HCT116 (cell line): ENCODE measurements at regions not wholly inside any gene's neighbourhood (a gene's known extent, or its start where the extent isn't known, plus 50 kb on each side); places are given as distances from the start of the nearest gene placed in this dataset.

ENCODE experiments used
- ATAC-seq: fragments of 200-7000 bp; cut with Tn5 transposase; 2 replicates; pipeline ENCODE4 v1.9.1; 2020; ENCODE audit warnings: mild to moderate bottlenecking, moderate library complexity
- BruUV-seq: library from RNA; stranded (reverse); fragments of 400-500 nt; replicated peaks from 2 replicates; lab custom pipeline; 2021; lab: Mats Ljungman, UMichigan
- CTCF ChIA-PET: fragments of 300-600 bp; sonication (Branson Sonifier 250); formaldehyde crosslinking; loops from one replicate; lab custom pipeline; 2021; ENCODE audit warnings: antibody characterized with exemption; lab: Charles Lee
- POLR2A ChIA-PET: fragments of 300-600, 350-600 bp; sonication (Branson Sonifier 250); formaldehyde crosslinking; loops from one replicate; lab custom pipeline; 2021; ENCODE audit warnings: antibody characterized with exemption; lab: Charles Lee
- RAD21 ChIA-PET, 2 experiments: fragments of 300-600 bp; sonication (Branson Sonifier 250); formaldehyde crosslinking; loops; one replicate each; lab custom pipeline; 2023; ENCODE audit warnings: low total read pairs in 2 of 2; ENCODE audit not compliant: uncharacterized antibody in 2 of 2, unreplicated experiment in 2 of 2, low non-redundant PET in 1 of 2; lab: Charles Lee
- DNase-seq: peaks from one replicate; pipeline ENCODE4 v3.0.0-alpha.2; 2010; ENCODE audit warnings: low read depth, low spot score
- H2AFZ ChIP-seq: fragments of 200-600 bp; shearing (Covaris generic), sonication (generic); 2 replicates; pipeline ENCODE4 v1.6.1; 2017; ENCODE audit warnings: low read depth, mixed run types, mixed read lengths, antibody characterized with exemption, low read length; ENCODE audit not compliant: poor library complexity, severe bottlenecking
- H3K27ac ChIP-seq: 2 replicates; pipeline ENCODE4 v1.5.1; 2012; ENCODE audit warnings: low read depth, low read length
- H3K27me3 ChIP-seq: fragments of 200-600 bp; sonication (generic); 2 replicates; pipeline ENCODE4 v1.6.1; 2016; ENCODE audit warnings: mixed run types, low read length, mixed read lengths; ENCODE audit not compliant: insufficient read depth
- H3K36me3 ChIP-seq, 2 experiments: fragments of 200-500 bp in 1 of 2; fragments of 200-600 bp in 1 of 2; sonication (Bioruptor generic) in 1 of 2; sonication (generic) in 1 of 2; 2 replicates each; pipeline versions ENCODE4 v1.5.1 to v1.6.1; 2014 to 2016; ENCODE audit warnings: low read length in 2 of 2, inconsistent platforms in 1 of 2, mixed read lengths in 1 of 2, mixed run types in 1 of 2; ENCODE audit not compliant: insufficient read depth in 2 of 2, control insufficient read depth in 1 of 2
- H3K4me1 ChIP-seq, 2 experiments: fragments of 200-600 bp in 1 of 2; sonication (generic) in 1 of 2; 2 replicates each; pipeline versions ENCODE4 v1.5.1 to v1.6.1; 2012 to 2017; ENCODE audit warnings: low read length in 2 of 2, inconsistent platforms in 1 of 2, mild to moderate bottlenecking in 1 of 2, mixed read lengths in 1 of 2, mixed run types in 1 of 2, moderate library complexity in 1 of 2; ENCODE audit not compliant: insufficient read depth in 2 of 2, control insufficient read depth in 1 of 2
- H3K4me2 ChIP-seq: fragments of 200-600 bp; sonication (generic); 2 replicates; pipeline ENCODE4 v1.6.1; 2017; ENCODE audit warnings: mixed run types, low read length, mixed read lengths
- H3K4me3 ChIP-seq, 2 experiments: fragments of 200-600 bp in 1 of 2; sonication (generic) in 1 of 2; replicated peaks in 1 of 2; 2 replicates each; pipeline ENCODE4 v1.5.1; 2011 to 2016; ENCODE audit warnings: low read length in 2 of 2, control low read depth in 1 of 2, low read depth in 1 of 2, mild to moderate bottlenecking in 1 of 2, mixed read lengths in 1 of 2, mixed run types in 1 of 2
- H3K79me2 ChIP-seq: fragments of 200-600 bp; sonication (generic); 2 replicates; pipeline ENCODE4 v1.6.1; 2017; ENCODE audit warnings: mild to moderate bottlenecking, mixed run types, low read length, moderate library complexity, mixed read lengths; ENCODE audit not compliant: insufficient read depth
- H3K9ac ChIP-seq: fragments of 200-600 bp; sonication (generic); 2 replicates; pipeline ENCODE4 v1.6.1; 2016; ENCODE audit warnings: low read length, mixed read lengths
- H3K9me2 ChIP-seq: fragments of 200-600 bp; sonication (generic), shearing (Covaris generic); 2 replicates; pipeline ENCODE4 v1.6.1; 2017; ENCODE audit warnings: mixed run types, mild to moderate bottlenecking, moderate library complexity; ENCODE audit not compliant: insufficient read depth
- H3K9me3 ChIP-seq, 2 experiments: fragments of 200-500 bp in 1 of 2; fragments of 200-600 bp in 1 of 2; sonication (Bioruptor generic) in 1 of 2; sonication (generic) in 1 of 2; 2 replicates each; pipeline ENCODE4 v1.6.1; 2014 to 2017; ENCODE audit warnings: low read length in 2 of 2, mixed read lengths in 2 of 2, inconsistent platforms in 1 of 2, low read depth in 1 of 2, mild to moderate bottlenecking in 1 of 2, mixed run types in 1 of 2, moderate library complexity in 1 of 2; ENCODE audit not compliant: control insufficient read depth in 1 of 2, insufficient read depth in 1 of 2
- H4K20me1 ChIP-seq: fragments of 200-600 bp; sonication (generic), shearing (Covaris generic); 2 replicates; pipeline ENCODE4 v1.6.1; 2017; ENCODE audit warnings: mixed run types, mild to moderate bottlenecking, moderate library complexity; ENCODE audit not compliant: insufficient read depth
- CTCF ChIP-seq, 3 experiments: fragments of 200-600 bp in 1 of 3; sonication (generic) in 1 of 3; IDR thresholded peaks in 2 of 3; conservative IDR thresholded peaks in 1 of 3; 2 replicates each; pipeline ENCODE4 v1.5.1; 2012 to 2017; ENCODE audit warnings: low read depth in 2 of 3, low read length in 2 of 3, antibody characterized with exemption in 1 of 3, borderline replicate concordance in 1 of 3, control low read depth in 1 of 3, mild to moderate bottlenecking in 1 of 3, mixed read lengths in 1 of 3, mixed run types in 1 of 3, moderate library complexity in 1 of 3; ENCODE audit not compliant: insufficient read depth in 1 of 3
- EGR1 ChIP-seq: IDR thresholded peaks from 2 replicates; pipeline ENCODE4 v1.6.1; 2012; ENCODE audit warnings: low read depth
- EZH2phosphoT487 ChIP-seq: fragments of 200-600 bp; IDR thresholded peaks from 2 replicates; pipeline ENCODE4 v1.6.1; 2018; ENCODE audit warnings: antibody characterized with exemption, borderline replicate concordance
- JUND ChIP-seq: IDR thresholded peaks from 2 replicates; pipeline ENCODE4 v1.6.1; 2012
- REST ChIP-seq: IDR thresholded peaks from 2 replicates; pipeline ENCODE4 v1.6.1; 2012; ENCODE audit warnings: low read depth
- SP1 ChIP-seq: IDR thresholded peaks from 2 replicates; pipeline ENCODE4 v1.6.1; 2012; ENCODE audit warnings: low read depth
- YY1 ChIP-seq: IDR thresholded peaks from 2 replicates; pipeline ENCODE4 v1.6.1; 2011; ENCODE audit warnings: low read length, low read depth, moderate library complexity, mild to moderate bottlenecking; ENCODE audit not compliant: insufficient replicate concordance; ENCODE audit errors: extremely low read depth
- ZBTB33 ChIP-seq: IDR thresholded peaks from 2 replicates; pipeline ENCODE4 v1.6.1; 2011; ENCODE audit warnings: mild to moderate bottlenecking, low read length, moderate library complexity; ENCODE audit not compliant: insufficient replicate concordance; ENCODE audit errors: extremely low read depth
- intact Hi-C: fragments of 100-400 bp; cut with micrococcal nuclease; formaldehyde crosslinking; loops from 2 replicates; pipeline ENCODE4 v1.10.0; 2022

GRCh38 chr7:128154504-128154903, 86.6 kb upstream of the LEP start:
- ChIA-PET CTCF (no interaction called here), POLR2A (no interaction called here), RAD21 (no interaction called here)
- no peaks in the 10 kb centered on the region for H3K9me2 ChIP-seq
- H3K4me1 ChIP-seq: no peaks in the 10 kb centered on the region
- no peak overlapping the region for H3K4me2 ChIP-seq
- H3K27me3 ChIP-seq: peaks cover 24% of the 10 kb centered on the region; the same call in 1 of the 2 replicates
- H3K36me3 ChIP-seq: no peaks in the 10 kb centered on the region
- no TSS peak for BruUV-seq
- intact Hi-C loops: no loop called here
- ATAC-seq: no peak
- H4K20me1 ChIP-seq: no peaks in the 10 kb centered on the region
- no peak overlapping the region for H3K4me3 ChIP-seq
- no peaks in the 10 kb centered on the region for H3K9me3 ChIP-seq
- H3K79me2 ChIP-seq: no peaks in the 10 kb centered on the region
- H3K27ac ChIP-seq: no peak overlapping the region
- TF ChIP-seq JUND (no peak), REST (no peak), CTCF (IDR thresholded peaks at IDR 0.05 in 2 of 3, conservative IDR thresholded peaks at IDR 0.05 in 1 of 3; ENCODE audit: borderline replicate concordance in 1 of 3, insufficient read depth in 1 of 3, low read depth in 2 of 3, low read length in 2 of 3) (no peak), YY1 (no peak), EZH2phosphoT487 (no peak), ZBTB33 (no peak), SP1 (no peak), EGR1 (no peak)
- no peak for DNase-seq
- H2AFZ ChIP-seq: no peak overlapping the region
- no peak overlapping the region for H3K9ac ChIP-seq
